ENCODE measurements at regions not wholly inside any gene's neighbourhood (a gene's known extent, or its start where the extent isn't known, plus 50 kb on each side); places are given as distances from the start of the nearest gene placed in this dataset.

DNA sequence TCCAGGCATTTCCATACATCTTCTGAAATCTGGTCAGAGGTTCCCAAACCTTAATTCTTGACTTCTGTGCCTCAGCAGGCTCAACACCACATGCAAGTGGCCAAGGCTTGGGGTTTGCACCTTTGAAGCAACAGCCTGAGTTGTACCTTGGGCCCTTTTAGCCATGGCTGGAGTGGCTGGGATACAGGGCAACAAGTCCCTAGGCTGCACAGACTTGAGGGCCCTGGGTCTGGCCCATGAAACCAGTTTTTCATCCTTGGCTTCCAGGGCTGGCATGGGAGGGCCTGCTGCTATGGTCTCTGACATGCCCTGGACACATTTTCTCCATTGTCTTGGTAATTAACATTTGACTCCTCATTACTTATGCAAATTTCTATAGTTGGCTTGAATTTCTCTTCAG is 988.8 kb upstream of the CNTNAP5 start:
- Histone ChIP-seq H3K4me3 (no peak overlapping the region), H3K36me3 (no peaks in the 10 kb centered on the region), H3K4me1 (ENCODE audit: low read depth) (no peaks in the 10 kb centered on the region), H3K27ac (no peak overlapping the region), H3K27me3 (no peaks in the 10 kb centered on the region), H3K9me3 (ENCODE audit: low read depth) (no peaks in the 10 kb centered on the region)
- no peak for TF ChIP-seq CTCF (IDR thresholded peaks at IDR 0.05; ENCODE audit: low read depth, low read length)
- DNase-seq (ENCODE audit: low read depth in 1 of 2, low spot score in 1 of 2) = no peak

DNA sequence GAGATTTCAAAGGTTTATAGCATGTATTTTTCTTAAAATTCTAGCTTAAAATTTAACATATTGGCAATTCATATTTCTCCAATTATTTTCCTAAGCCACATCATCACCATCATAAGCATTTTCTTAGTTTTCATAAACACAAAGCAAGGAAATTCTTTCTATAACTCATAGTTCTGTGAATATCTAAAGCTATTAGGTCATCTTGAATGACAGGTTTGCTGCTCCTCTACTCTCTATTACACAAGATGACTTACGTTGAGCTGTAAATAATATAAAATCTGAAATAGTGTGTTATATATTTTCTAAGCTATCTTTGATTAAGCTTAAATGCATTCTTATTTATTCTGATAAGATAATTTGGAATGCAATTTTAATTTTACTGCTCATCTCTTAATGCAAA is 984.6 kb upstream of the CNTNAP5 start:
- DNase-seq (ENCODE audit: low read depth in 1 of 2, low spot score in 1 of 2) = no peak
- Histone ChIP-seq H3K4me1 (ENCODE audit: low read depth) (no peaks in the 10 kb centered on the region), H3K36me3 (no peaks in the 10 kb centered on the region), H3K27me3 (no peaks in the 10 kb centered on the region), H3K27ac (no peak overlapping the region), H3K4me3 (no peak overlapping the region), H3K9me3 (ENCODE audit: low read depth) (no peaks in the 10 kb centered on the region)
- no peak for TF ChIP-seq CTCF (IDR thresholded peaks at IDR 0.05; ENCODE audit: low read depth, low read length)

- Histone ChIP-seq H3K9me3 (ENCODE audit: low read depth) (no peaks in the 10 kb centered on the region), H3K4me3 (no peak overlapping the region), H3K36me3 (no peaks in the 10 kb centered on the region), H3K27me3 (no peaks in the 10 kb centered on the region), H3K4me1 (ENCODE audit: low read depth) (no peaks in the 10 kb centered on the region), H3K27ac (no peak overlapping the region)
- TF ChIP-seq CTCF (IDR thresholded peaks at IDR 0.05; ENCODE audit: low read depth, low read length) = no peak
- DNase-seq (ENCODE audit: low read depth in 1 of 2, low spot score in 1 of 2) = no peak
Observed at GRCh38 chr2:123043458-123043857, 981.6 kb upstream of the CNTNAP5 start.

- TF ChIP-seq CTCF (IDR thresholded peaks at IDR 0.05; ENCODE audit: low read depth, low read length) = no peak
- no peaks in the 10 kb centered on the region for H3K27me3 ChIP-seq
- no peak overlapping the region for H3K27ac ChIP-seq
- H3K4me3 ChIP-seq = no peak overlapping the region
- H3K4me1 ChIP-seq (ENCODE audit: low read depth) = no peaks in the 10 kb centered on the region
- no peaks in the 10 kb centered on the region for H3K36me3 ChIP-seq
- no peak for DNase-seq (ENCODE audit: low read depth in 1 of 2, low spot score in 1 of 2)
- no peaks in the 10 kb centered on the region for H3K9me3 ChIP-seq (ENCODE audit: low read depth)
Observed at GRCh38 chr2:123045713-123046112, 979.4 kb upstream of the CNTNAP5 start.

DNA sequence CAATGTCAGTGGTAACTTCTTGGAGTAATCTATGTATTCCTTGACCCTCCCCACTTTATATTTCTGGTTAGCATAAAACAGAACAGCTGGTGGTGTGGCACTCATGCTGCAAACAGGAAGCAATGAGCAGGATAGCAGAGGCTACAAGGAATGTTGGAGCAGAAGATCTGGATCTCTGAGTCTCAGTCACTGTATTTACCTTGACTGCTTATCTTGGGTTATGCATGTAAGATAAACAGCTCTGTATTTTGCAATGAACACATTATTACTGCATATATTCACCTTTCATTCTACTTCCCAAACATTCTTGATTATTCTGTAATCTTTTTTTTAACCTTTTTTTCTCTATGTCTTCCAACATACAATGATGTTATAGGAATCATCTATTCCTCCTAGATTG is 977.9 kb upstream of the CNTNAP5 start:
- no peaks in the 10 kb centered on the region for H3K9me3 ChIP-seq (ENCODE audit: low read depth)
- no peaks in the 10 kb centered on the region for H3K36me3 ChIP-seq
- no peak for TF ChIP-seq CTCF (IDR thresholded peaks at IDR 0.05; ENCODE audit: low read depth, low read length)
- H3K4me3 ChIP-seq = no peak overlapping the region
- no peak overlapping the region for H3K27ac ChIP-seq
- DNase-seq (ENCODE audit: low read depth in 1 of 2, low spot score in 1 of 2) = no peak
- H3K27me3 ChIP-seq = no peaks in the 10 kb centered on the region
- H3K4me1 ChIP-seq (ENCODE audit: low read depth) = no peaks in the 10 kb centered on the region

GRCh38 chr2:123051136-123051535 is 974.0 kb upstream of the CNTNAP5 start:
- H3K4me3 ChIP-seq = no peak overlapping the region
- H3K9me3 ChIP-seq (ENCODE audit: low read depth) = no peaks in the 10 kb centered on the region
- H3K4me1 ChIP-seq (ENCODE audit: low read depth) = no peaks in the 10 kb centered on the region
- no peak for TF ChIP-seq CTCF (IDR thresholded peaks at IDR 0.05; ENCODE audit: low read depth, low read length)
- no peak overlapping the region for H3K27ac ChIP-seq
- no peaks in the 10 kb centered on the region for H3K27me3 ChIP-seq
- no peak for DNase-seq (ENCODE audit: low read depth in 1 of 2, low spot score in 1 of 2)
- H3K36me3 ChIP-seq = no peaks in the 10 kb centered on the region
